Stimulated activated memory B cell treated with anti-CD40 and anti-IgM and Interleukin-4, amounts not matched to agents 10 μg/mL and 1 μg/mL and 100 μg/mL, for 72 hours (primary cell): ENCODE measurements at regions not wholly inside any gene's neighbourhood (a gene's known extent, or its start where the extent isn't known, plus 50 kb on each side); places are given as distances from the start of the nearest gene placed in this dataset.

Source experiments
- ATAC-seq: fragments of 150-1000 bp; cut with Tn5 transposase; 2 replicates; pipeline ENCODE4 v1.10.0; 2021
- H3K27ac Mint-ChIP-seq: one replicate; pipeline ENCODE4 v1.8.0; 2022; ENCODE audit warnings: mild to moderate bottlenecking, mixed read lengths
- H3K27me3 Mint-ChIP-seq: one replicate; pipeline ENCODE4 v1.8.0; 2022; ENCODE audit warnings: mixed read lengths
- H3K36me3 Mint-ChIP-seq: one replicate; pipeline ENCODE4 v1.8.0; 2022; ENCODE audit warnings: mixed read lengths
- H3K4me1 Mint-ChIP-seq: one replicate; pipeline ENCODE4 v1.8.0; 2022; ENCODE audit warnings: mixed read lengths
- H3K4me3 Mint-ChIP-seq: one replicate; pipeline ENCODE4 v1.8.0; 2022; ENCODE audit warnings: mild to moderate bottlenecking, moderate library complexity, mixed read lengths
- H3K9me3 Mint-ChIP-seq: one replicate; pipeline ENCODE4 v1.8.0; 2022; ENCODE audit warnings: mixed read lengths

DNA sequence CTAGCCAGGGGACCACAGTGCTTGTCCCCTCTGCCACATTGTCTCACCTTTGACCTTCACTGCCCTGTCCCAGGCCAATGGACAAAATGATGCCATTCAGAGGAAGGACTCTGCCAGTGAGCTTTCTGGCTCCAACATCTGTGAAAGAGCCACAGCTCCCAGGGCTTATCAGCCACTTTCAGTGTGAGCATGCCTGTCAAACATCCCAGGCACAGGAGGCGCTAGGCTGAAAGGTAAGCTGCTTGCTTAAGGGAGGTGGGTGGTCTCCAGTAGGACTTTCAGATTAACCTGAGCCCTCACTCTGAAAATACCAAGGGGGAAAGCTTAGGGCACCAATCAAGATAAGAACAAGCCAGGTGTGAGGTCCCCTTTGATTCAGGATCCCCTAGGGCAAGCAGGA, 59.8 kb upstream of the GDF10 start:
- Mint-ChIP-seq H3K27me3 (no peaks in the 10 kb centered on the region), H3K4me1 (peaks cover 6% of the 10 kb centered on the region), H3K9me3 (no peaks in the 10 kb centered on the region), H3K36me3 (no peaks in the 10 kb centered on the region), H3K4me3 (no peak overlapping the region), H3K27ac (no peak overlapping the region)
- no peak for ATAC-seq

DNA sequence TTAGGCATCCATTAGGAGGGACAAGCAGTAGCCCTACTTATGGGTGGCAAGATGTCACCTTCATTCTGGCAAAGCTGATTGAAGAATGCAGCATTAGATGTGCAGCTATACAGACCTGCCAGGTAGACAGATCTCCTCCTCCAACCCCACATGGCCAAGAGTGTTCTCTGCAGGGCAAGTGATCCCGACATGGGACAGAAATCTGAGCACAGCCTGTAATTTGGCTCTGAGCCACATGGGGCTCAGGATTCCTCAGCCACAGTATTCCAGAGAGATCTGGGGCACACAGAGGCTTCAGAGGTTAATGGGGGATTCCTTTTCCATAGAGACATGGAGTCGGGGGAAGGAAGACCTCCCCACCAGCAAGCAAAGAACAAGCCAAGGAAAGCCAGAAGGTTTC, 58.7 kb upstream of the GDF10 start:
- H3K9me3 Mint-ChIP-seq = no peaks in the 10 kb centered on the region
- H3K36me3 Mint-ChIP-seq = no peaks in the 10 kb centered on the region
- no peak for ATAC-seq
- peaks cover 6% of the 10 kb centered on the region for H3K4me1 Mint-ChIP-seq
- H3K27ac Mint-ChIP-seq = no peak overlapping the region
- no peak overlapping the region for H3K4me3 Mint-ChIP-seq
- H3K27me3 Mint-ChIP-seq = no peaks in the 10 kb centered on the region

GRCh38 chr10:47241946-47242867, 57.8 kb upstream of the GDF10 start:
- H3K4me1 Mint-ChIP-seq = peaks cover 6% of the 10 kb centered on the region
- H3K4me3 Mint-ChIP-seq = no peak overlapping the region
- H3K27ac Mint-ChIP-seq = no peak overlapping the region
- H3K27me3 Mint-ChIP-seq = no peaks in the 10 kb centered on the region
- no peaks in the 10 kb centered on the region for H3K36me3 Mint-ChIP-seq
- no peaks in the 10 kb centered on the region for H3K9me3 Mint-ChIP-seq
- ATAC-seq = no peak

DNA sequence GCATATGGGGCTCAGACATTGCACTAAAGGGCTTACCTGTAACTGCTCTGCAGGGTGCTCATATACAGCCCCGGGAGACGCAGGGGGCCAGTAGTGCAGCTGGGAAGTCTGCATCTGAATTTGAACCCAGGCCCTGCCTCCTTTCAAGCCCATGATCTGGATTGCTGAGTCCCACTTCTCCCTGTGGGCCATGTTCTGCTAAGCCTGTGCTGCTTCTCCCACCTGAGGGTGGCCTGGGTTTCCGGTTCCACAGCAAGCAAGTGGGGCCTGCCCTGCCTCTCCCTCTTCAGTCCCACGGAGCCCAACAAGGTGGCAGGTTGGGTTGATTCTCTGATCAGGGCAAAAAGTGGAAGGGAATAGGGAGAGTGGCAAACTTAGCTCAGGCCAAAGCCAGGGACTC, 56.6 kb upstream of the GDF10 start:
- Mint-ChIP-seq H3K4me1 (peaks cover 6% of the 10 kb centered on the region), H3K27ac (no peak overlapping the region), H3K9me3 (no peaks in the 10 kb centered on the region), H3K4me3 (no peak overlapping the region), H3K36me3 (no peaks in the 10 kb centered on the region), H3K27me3 (no peaks in the 10 kb centered on the region)
- no peak for ATAC-seq

GRCh38 chr10:47243791-47244190, 56.2 kb upstream of the GDF10 start:
- H3K36me3 Mint-ChIP-seq = no peaks in the 10 kb centered on the region
- no peaks in the 10 kb centered on the region for H3K27me3 Mint-ChIP-seq
- H3K4me3 Mint-ChIP-seq = no peak overlapping the region
- no peaks in the 10 kb centered on the region for H3K9me3 Mint-ChIP-seq
- no peak for ATAC-seq
- H3K4me1 Mint-ChIP-seq = peaks cover 6% of the 10 kb centered on the region
- no peak overlapping the region for H3K27ac Mint-ChIP-seq

DNA sequence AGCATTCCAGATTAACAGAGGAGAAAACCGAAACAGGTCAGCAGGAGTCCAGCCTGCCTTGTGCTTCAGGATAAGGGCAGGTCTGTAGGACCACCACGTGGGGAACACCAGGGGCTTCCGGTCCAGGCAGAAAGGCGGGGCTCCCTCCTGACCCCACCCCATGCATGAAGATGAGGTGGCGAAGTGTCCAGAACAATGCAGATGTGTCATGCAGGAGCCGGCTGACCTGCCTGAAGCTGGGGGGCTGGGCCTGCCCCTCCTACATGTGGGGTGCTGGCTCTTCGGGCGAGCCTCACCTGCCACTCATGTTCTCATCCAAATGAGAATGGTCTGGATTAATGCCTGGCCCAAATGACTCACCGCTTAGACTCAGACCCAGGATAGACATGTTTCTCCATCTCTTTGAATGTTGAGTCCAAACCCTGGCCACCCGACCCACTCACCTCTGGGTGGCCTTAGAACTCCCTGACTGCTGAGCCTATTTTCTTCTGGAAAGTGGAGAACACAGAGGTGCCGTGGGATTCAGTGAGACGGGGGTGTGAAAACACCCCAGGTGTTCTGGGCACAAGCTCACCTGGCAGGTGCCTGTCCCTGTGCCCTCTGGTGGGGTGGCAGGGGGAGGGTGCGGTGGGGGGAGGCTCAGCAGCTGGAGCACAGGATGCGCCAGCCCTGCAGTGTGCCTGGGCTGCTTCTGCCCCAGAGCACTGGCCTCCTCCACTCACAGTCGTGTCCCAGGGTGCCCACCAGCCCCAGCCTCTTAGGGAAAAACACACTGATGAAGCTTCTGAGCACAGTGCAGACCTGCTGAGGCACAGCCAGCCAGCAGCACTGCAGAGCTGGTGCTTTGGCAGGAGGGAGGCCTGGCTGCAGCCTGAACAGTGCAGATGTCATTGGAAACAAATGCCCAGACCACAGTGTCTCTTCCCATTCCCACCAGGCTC, 55.2 kb upstream of the GDF10 start:
- Mint-ChIP-seq H3K4me3 (no peak overlapping the region), H3K27ac (no peak overlapping the region), H3K27me3 (no peaks in the 10 kb centered on the region), H3K36me3 (no peaks in the 10 kb centered on the region), H3K9me3 (no peaks in the 10 kb centered on the region), H3K4me1 (peaks cover 2% of the 10 kb centered on the region)
- ATAC-seq = no peak

GRCh38 chr10:47245731-47246350, 54.2 kb upstream of the GDF10 start:
- no peak overlapping the region for H3K4me3 Mint-ChIP-seq
- H3K27ac Mint-ChIP-seq = no peak overlapping the region
- H3K27me3 Mint-ChIP-seq = no peaks in the 10 kb centered on the region
- ATAC-seq = no peak
- no peaks in the 10 kb centered on the region for H3K9me3 Mint-ChIP-seq
- H3K4me1 Mint-ChIP-seq = no peaks in the 10 kb centered on the region
- H3K36me3 Mint-ChIP-seq = no peaks in the 10 kb centered on the region

- ATAC-seq = no peak
- H3K9me3 Mint-ChIP-seq = no peaks in the 10 kb centered on the region
- H3K27me3 Mint-ChIP-seq = no peaks in the 10 kb centered on the region
- H3K4me3 Mint-ChIP-seq = no peak overlapping the region
- H3K4me1 Mint-ChIP-seq = no peaks in the 10 kb centered on the region
- no peak overlapping the region for H3K27ac Mint-ChIP-seq
- no peaks in the 10 kb centered on the region for H3K36me3 Mint-ChIP-seq
These were observed 53.4 kb upstream of the GDF10 start for GRCh38 chr10:47246406-47247147.

GRCh38 chr10:47247148-47248059, 52.6 kb upstream of the GDF10 start:
- no peak overlapping the region for H3K4me3 Mint-ChIP-seq
- no peaks in the 10 kb centered on the region for H3K4me1 Mint-ChIP-seq
- no peaks in the 10 kb centered on the region for H3K36me3 Mint-ChIP-seq
- no peaks in the 10 kb centered on the region for H3K9me3 Mint-ChIP-seq
- no peak overlapping the region for H3K27ac Mint-ChIP-seq
- no peak for ATAC-seq
- no peaks in the 10 kb centered on the region for H3K27me3 Mint-ChIP-seq

- ATAC-seq = no peak
- H3K27me3 Mint-ChIP-seq = no peaks in the 10 kb centered on the region
- H3K9me3 Mint-ChIP-seq = no peaks in the 10 kb centered on the region
- H3K36me3 Mint-ChIP-seq = no peaks in the 10 kb centered on the region
- H3K27ac Mint-ChIP-seq = no peak overlapping the region
- H3K4me3 Mint-ChIP-seq = no peak overlapping the region
- H3K4me1 Mint-ChIP-seq = no peaks in the 10 kb centered on the region
These were observed 51.5 kb upstream of the GDF10 start for GRCh38 chr10:47248386-47249090.

GRCh38 chr10:47249881-47250280, 50.1 kb upstream of the GDF10 start:
- H3K27ac Mint-ChIP-seq = no peak overlapping the region
- ATAC-seq = no peak
- peaks cover 4% of the 10 kb centered on the region for H3K4me1 Mint-ChIP-seq
- H3K27me3 Mint-ChIP-seq = no peaks in the 10 kb centered on the region
- H3K36me3 Mint-ChIP-seq = no peaks in the 10 kb centered on the region
- H3K9me3 Mint-ChIP-seq = no peaks in the 10 kb centered on the region
- H3K4me3 Mint-ChIP-seq = no peak overlapping the region
